Erythroblast (primary cell): ENCODE measurements at regions not wholly inside any gene's neighbourhood (a gene's known extent, or its start where the extent isn't known, plus 50 kb on each side); places are given as distances from the start of the nearest gene placed in this dataset.

Experiments used
- DNase-seq, 2 experiments: peaks; one replicate each; lab custom pipeline; 2025; lab: John Stamatoyannopoulos, UW
- GATA1 ChIP-seq: IDR thresholded peaks from 2 replicates; pipeline ENCODE4 v1.6.1; 2011; ENCODE audit warnings: low read depth, mild to moderate bottlenecking, control low read depth, low read length, moderate library complexity
- POLR2A ChIP-seq: IDR thresholded peaks from 2 replicates; pipeline ENCODE4 v1.6.1; 2011; ENCODE audit warnings: mild to moderate bottlenecking, low read length

DNA sequence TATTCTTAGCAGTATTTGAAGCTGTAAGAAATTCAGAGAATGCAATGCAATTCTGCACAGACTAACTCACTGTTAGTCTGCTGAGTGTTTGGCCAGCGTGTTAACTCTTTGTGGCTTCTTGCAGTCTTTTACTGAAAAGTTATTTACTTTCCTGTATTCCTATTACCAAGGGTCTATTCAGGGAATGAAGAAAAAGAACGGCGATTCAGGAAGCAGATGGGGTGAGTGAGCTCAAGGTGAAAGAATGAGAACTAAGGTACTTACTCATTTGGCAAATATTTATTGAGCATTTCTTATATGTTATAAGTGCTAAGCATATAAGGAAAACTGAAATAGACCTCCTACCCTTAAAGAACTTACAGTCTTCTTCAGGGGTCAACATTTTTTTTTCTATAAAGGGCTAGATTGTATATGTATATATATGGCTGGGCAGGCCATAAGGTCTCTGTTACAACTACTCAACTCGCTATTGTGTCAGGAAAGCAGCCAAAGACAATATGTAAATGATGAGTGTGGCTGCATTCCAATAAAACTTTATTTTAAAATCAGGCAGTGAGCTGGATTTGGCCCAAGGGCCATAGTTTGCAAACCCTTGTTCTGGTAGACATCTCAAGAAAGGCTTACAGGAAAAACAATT lies 271.9 kb upstream of the GADL1 start:
- no peak for TF ChIP-seq GATA1
- no peak for TF ChIP-seq POLR2A
- DNase-seq = no peak

DNA sequence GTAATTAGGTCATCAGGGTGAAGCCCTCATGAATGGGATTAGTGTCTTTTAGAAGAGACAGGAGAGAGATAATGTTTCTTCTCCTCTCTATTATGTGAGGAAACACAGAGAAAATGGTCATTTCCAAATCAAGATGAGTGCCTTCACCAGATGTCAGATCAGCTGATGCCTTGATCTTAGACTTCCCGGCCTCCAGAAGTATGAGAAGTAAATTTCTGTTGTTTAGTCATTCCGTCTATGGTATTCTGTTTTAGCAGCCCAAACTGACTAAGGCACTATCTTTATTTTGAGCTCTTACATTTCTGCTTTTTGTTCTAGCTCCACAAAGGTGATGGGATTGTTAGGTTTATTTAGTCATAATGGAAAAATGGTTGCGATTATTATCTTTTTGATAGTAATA lies 273.2 kb upstream of the GADL1 start:
- DNase-seq = no peak
- TF ChIP-seq GATA1 (no peak), POLR2A (no peak)

DNA sequence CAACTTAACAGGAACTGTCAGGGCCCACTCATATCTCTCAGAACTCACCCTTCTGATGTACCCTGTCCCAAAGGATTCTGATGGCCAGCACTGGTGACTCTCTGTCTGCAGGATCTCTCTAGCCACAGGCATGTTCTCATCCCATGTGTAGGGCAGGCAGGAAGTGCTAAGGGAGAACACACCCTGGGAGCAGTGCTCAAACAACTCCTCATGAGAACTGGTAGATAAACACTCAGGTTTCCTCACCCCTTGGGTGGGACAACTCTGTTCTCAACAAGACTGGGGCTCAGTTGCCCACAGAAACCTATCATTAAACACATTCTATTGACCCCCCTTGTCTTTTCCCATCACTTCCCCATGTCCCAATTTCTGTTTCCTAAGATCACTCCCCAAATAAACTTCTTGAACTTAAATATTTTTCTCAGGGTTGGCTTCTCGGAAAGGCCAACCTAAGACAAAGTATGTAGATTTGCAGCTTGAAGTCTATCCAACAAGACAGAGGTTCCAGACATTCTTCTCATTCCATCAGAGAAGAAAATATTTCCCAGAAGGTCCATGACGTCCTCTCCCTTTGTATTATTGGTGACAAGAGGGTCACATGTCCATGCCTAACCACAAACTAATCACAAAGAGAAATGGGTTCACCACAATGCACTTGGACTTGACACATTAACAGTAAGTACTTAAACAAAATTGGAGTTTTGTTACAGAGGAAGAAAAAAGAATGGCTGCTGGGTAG lies 276.6 kb upstream of the GADL1 start:
- no peak for DNase-seq
- no peak for TF ChIP-seq GATA1
- TF ChIP-seq POLR2A = no peak

DNA sequence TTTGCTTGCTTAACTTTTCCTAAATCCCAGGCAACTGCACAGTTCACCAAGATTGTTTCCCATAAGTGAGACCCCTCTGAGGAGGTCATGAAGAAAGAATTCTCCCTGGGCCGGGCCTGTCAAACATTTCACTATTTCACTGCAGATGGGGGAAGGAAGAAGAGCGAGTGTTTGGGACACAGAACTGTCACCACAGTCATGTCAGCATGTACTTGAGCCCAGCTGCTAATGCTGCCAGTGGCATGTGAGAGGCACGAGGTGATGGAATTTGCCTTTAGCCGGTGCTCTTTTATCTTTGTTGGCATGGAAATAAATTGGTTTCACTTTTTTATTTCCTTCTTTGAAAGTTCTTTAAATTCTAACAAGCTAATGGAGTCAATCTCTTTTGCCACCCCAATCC lies 277.9 kb upstream of the GADL1 start:
- TF ChIP-seq POLR2A (no peak), GATA1 (no peak)
- no peak for DNase-seq

DNA sequence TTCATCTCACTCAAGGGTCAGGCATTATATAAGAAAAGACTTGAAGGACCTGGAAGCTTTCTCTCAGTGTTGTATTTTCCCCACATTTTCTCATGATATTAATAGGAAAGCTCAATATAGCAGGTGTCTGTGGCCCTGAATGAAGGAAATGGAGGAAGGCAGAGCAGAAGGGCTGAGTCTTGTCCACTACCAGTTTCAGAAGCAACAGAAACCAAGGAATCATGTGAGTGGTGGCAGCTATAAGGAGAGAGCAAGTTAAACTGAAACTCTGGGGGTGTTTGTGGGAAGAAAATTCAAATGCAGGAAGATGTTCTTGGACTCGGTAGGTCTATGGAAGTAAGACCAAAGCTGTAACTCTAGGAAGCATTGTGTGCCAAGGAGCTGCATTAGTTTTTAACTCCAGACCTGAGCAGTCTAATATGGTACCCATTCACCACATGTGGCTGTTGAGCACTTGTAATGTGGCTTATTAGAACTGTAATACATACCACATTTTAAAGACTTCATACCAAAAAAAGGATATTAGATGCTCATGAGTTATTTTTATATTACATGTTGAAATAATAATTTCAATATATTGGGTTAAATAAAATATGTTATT lies 278.8 kb upstream of the GADL1 start:
- DNase-seq = no peak
- TF ChIP-seq GATA1 (no peak), POLR2A (no peak)

DNA sequence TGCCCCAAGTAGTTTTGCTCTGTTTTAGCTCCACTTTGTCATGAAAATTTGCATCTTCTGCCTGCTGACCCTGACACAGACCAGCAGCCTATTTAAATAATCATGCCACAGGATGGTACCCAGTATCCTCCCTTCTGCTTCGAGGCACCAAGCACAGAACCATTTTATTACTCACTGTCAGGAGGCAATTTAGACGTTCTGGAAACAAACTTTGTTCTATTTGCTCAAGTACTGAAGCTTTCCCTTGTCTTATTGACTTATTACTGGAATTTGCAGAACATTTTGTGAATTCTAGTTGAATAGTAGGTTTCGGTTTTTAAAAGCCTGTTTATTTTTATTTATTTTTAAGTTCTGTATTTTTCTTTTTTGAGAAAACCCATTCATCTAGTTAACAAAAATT lies 279.6 kb upstream of the GADL1 start:
- DNase-seq = no peak
- TF ChIP-seq GATA1 (no peak), POLR2A (no peak)

DNA sequence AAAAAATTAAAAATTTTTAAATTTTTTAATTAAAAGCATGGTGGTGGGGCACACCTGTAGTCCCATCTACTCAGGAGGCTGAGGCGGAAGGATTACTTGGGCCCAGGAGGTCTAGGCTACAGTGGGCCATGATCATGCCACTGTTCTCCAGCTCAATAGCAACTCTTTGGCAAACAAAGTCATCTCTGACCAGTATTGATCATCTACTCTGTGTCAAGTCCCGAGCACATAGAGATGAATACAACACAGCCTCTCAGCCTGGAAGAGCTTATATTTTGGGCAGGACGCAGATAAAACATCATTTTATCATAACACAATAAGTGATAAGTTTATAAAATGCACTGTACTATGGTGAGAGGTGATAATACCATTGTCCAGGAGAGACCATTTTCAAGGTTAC lies 281.6 kb upstream of the GADL1 start:
- no peak for TF ChIP-seq GATA1
- no peak for TF ChIP-seq POLR2A
- no peak for DNase-seq

DNA sequence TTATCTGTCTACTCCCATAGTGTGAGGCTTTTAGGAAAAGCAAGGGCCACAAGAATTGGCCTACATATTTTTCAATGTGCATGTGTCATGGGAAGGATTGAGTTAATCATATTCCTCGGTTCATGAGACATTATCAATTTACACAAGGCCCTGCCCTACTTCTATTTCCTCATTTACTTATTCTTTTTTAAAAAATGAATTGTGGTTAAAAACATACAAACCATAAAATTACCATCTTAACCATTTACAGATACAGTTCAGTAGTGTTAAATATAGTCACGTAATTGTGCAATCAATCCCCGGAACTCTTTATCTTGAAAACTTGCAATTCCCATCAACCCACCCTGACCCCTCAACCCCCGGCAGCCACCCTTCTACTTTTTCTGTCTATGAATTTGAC lies 284.0 kb upstream of the GADL1 start:
- no peak for DNase-seq
- TF ChIP-seq POLR2A (no peak), GATA1 (no peak)

DNA sequence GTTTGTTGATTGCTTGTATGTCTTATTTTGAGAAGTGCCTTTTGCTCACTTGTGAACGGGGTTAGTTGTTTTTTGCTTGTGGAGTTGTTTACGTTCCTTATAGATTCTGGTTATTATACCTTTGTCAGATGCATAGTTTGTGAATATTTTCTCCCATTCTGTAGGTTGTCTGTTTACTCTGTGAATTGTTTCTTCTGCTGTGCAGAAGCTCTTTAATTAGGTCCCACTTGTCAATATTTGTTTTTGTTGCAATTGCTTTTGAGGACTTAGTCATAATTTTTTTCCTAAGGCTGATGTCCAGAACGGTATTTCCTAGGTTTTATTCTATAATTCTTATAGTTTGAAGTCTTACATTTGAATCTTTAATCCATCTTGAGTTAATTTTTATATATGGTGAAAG lies 285.3 kb upstream of the GADL1 start:
- no peak for TF ChIP-seq GATA1
- no peak for TF ChIP-seq POLR2A
- DNase-seq = no peak

DNA sequence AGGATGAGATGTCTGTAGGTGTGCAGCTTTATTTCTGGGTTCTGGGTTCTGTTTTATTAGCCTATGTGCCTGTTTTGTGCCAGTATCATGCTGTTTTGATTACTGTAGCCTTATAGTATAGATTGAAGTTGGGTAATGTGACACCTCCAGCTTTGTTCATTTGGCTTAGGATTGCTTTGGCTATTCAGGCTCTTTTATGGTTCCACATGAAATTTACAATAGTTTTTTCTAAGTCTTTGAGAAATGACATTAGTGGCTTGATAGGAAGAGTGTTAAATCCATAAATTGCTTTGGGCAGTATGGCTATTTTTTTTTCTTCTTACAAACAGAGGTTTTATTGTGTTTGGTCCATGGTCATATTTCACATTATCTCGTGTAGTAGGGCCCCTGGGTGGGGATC lies 285.8 kb upstream of the GADL1 start:
- TF ChIP-seq GATA1 (no peak), POLR2A (no peak)

DNA sequence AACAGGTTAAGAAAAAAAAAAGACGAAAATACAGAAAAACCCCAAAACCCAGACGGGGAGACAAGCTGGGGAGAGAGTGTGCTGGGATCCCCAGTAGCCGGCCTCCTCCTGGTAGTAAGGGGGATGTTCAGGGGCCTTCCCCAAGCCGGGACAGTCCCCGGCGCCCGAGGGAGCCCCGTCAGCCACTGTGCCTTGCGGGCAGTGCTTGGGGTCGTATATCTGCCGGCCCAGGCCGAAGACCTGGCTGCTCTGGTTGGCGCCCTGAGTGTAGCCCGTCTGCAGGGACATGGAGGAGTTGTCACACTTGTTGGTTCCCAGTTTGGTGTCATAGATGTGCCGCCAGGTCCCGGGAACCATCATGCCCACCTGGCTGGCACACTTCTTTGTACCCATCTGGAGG lies 287.2 kb upstream of the GADL1 start:
- DNase-seq = no peak
- TF ChIP-seq POLR2A (no peak), GATA1 (no peak)

More for the DNA sequence above, 285.8 kb upstream of the GADL1 start:
- DNase-seq = no peak

DNA sequence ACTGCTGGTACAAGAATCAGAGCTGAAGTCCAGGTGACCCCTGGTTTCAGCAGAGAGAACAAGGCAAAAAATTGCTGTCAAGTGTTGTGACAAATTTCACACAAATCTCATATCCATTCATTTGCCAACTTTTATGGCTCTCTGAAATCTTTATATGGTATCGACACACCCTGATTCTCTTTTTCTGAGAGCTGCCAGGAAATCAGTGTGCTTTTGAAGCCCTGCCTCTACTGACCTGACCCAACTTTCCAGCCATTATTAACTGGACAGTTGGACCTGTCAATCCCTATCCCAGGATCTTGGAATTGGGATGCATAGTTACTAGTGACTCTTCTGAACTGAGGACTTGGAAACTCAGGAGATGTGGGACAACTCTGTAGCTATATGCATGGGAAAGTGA lies 288.2 kb upstream of the GADL1 start:
- TF ChIP-seq POLR2A (no peak), GATA1 (no peak)
- no peak for DNase-seq

DNA sequence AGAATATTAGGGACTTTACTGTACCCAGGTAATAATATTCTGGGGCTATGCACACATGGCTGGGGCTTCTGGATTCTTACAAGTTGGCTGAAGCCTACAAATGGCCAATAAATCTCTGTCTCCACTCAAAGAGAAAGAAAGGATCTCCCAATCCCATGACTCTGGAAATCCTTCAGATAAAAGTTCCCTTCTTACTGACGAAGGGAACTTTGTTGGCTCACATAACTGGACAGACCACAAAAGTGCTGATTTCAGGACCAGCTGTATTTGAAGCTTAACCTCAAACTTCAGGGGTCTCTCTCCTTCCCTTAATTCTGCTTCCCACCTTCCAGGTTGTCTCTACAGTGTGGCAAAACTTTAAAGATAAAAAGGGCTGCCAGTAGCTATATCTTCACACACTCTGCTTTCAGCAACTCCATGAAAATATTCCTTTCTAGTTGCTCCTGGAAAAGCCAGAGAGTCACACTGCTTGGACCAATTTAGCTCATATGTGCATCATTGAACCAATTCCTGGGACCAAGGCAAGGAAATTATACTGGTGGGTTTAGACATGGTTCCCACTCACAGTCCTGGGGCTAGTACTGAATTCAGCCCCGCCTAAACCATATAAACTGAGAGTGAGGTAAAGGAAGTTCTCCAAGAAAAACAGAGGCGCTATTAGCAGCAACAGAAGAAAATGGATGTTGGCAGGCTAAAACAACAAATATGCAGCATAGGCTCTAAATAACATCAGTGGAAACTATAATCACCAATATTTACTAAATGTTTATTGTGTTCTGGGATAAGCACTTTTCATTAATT lies 290.0 kb upstream of the GADL1 start:
- DNase-seq = no peak
- TF ChIP-seq POLR2A = no peak
- TF ChIP-seq GATA1 = no peak

DNA sequence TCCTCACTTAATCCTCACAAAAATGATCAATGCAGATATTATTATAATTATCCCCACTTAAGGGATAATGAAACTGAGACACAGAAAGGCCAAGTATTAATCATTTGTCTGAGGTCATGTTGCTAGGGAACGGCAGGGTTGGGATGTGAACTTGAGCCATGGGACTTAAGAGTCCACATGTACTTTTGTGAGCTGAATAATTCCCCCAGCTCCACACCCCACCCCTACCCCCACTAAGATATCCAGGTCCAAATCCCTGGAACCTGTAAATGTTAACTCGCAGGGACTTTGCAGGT lies 290.5 kb upstream of the GADL1 start:
- no peak for TF ChIP-seq POLR2A
- TF ChIP-seq GATA1 = no peak
- no peak for DNase-seq
